ENCODE measurements at regions not wholly inside any gene's neighbourhood (a gene's known extent, or its start where the extent isn't known, plus 50 kb on each side); places are given as distances from the start of the nearest gene placed in this dataset.

DNA sequence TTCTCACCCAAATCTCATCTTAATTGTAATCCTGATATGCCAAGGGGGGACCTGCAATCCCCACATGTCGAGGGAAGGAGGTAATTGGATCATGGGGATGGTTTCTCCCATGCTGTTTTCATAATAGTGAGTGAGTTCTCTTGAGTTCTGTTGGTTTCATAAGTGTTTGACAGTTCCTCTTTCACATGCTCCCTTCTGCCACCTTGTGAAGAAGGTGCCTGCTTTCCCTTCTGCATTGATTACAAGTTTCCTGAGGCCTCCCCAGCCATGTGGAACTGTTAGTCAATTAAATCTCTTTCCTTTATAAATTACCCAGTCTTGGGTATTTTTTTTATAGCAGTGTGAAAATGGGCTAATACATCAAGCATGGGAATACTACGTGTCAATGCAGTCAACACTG is 925.0 kb upstream of the MAN1A1 start:
- TF ChIP-seq EZH2 (IDR thresholded peaks at IDR 0.05; ENCODE audit: low read length) (no peak), CTCF (optimal IDR thresholded peaks at IDR 0.05 in 1 of 3, IDR thresholded peaks at IDR 0.05 in 1 of 3, conservative IDR thresholded peaks at IDR 0.05 in 1 of 3; ENCODE audit: extremely low read depth in 1 of 3, insufficient read depth in 2 of 3, low read length in 3 of 3) (no peak)

Measured in keratinocyte (primary cell).